ENCODE measurements at regions not wholly inside any gene's neighbourhood (a gene's known extent, or its start where the extent isn't known, plus 50 kb on each side); places are given as distances from the start of the nearest gene placed in this dataset.

DNA sequence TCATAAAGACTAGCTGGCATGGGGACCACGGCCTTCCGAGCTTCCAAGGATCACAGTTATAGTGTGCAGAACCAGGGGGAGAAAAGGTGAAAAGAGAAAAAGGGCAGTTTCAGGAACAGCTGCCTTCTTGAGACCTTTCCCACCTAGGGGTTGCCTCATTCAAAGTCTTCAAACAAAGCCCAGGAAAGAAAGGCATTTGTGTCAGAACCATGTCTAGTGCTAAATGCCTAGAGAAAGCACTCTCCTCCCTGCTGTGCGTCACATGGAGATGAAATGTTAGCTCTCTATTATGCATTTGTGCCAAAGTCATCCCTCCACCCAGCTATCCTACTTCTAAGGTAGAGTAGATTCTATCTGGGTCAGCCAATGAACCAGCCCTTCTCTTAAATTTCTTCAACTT, 1037.3 kb upstream of the WWC1 start:
- TF ChIP-seq, protein P1, sequence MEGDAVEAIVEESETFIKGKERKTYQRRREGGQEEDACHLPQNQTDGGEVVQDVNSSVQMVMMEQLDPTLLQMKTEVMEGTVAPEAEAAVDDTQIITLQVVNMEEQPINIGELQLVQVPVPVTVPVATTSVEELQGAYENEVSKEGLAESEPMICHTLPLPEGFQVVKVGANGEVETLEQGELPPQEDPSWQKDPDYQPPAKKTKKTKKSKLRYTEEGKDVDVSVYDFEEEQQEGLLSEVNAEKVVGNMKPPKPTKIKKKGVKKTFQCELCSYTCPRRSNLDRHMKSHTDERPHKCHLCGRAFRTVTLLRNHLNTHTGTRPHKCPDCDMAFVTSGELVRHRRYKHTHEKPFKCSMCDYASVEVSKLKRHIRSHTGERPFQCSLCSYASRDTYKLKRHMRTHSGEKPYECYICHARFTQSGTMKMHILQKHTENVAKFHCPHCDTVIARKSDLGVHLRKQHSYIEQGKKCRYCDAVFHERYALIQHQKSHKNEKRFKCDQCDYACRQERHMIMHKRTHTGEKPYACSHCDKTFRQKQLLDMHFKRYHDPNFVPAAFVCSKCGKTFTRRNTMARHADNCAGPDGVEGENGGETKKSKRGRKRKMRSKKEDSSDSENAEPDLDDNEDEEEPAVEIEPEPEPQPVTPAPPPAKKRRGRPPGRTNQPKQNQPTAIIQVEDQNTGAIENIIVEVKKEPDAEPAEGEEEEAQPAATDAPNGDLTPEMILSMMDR (IDR thresholded peaks at IDR 0.05; ENCODE audit: insufficient read depth, low read length, severe bottlenecking), result no peak
- no peaks in the 10 kb centered on the region for H3K36me3 ChIP-seq (ENCODE audit: control insufficient read depth, insufficient read depth, low read length)
- H3K4me3 ChIP-seq (ENCODE audit: low read depth, low read length), result no peak overlapping the region
- no peaks in the 10 kb centered on the region for H3K27me3 ChIP-seq (ENCODE audit: control insufficient read depth, insufficient read depth, low read length)
- no peak for DNase-seq (ENCODE audit: low read depth)
- no peak for FAIRE-seq

DNA sequence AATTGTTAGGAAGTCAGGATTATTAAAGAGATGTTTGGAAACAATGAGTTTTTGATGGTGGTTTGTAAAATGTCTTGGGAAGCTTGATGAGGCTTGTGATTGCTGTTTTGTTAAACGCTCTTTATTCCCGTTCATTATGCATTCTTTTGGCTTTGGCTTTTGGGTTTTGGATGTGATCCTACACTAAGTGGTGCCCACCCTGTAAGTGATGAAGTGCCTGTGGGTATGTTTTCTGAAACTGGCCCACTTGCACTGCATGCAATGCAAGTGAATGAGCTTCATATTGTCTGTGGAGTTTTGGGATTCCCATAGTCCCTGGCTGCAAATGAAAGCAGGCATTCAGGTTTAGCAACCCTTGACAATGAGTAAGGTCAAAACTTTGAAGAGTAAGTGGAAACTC, 1035.5 kb upstream of the WWC1 start:
- Histone ChIP-seq H3K27me3 (ENCODE audit: control insufficient read depth, insufficient read depth, low read length) (no peaks in the 10 kb centered on the region), H3K4me3 (ENCODE audit: low read depth, low read length) (no peak overlapping the region), H3K36me3 (ENCODE audit: control insufficient read depth, insufficient read depth, low read length) (no peaks in the 10 kb centered on the region)
- FAIRE-seq (no peak), DNase-seq (ENCODE audit: low read depth) (no peak)
- TF ChIP-seq, protein P1 (IDR thresholded peaks at IDR 0.05; ENCODE audit: insufficient read depth, low read length, severe bottlenecking), result no peak

DNA sequence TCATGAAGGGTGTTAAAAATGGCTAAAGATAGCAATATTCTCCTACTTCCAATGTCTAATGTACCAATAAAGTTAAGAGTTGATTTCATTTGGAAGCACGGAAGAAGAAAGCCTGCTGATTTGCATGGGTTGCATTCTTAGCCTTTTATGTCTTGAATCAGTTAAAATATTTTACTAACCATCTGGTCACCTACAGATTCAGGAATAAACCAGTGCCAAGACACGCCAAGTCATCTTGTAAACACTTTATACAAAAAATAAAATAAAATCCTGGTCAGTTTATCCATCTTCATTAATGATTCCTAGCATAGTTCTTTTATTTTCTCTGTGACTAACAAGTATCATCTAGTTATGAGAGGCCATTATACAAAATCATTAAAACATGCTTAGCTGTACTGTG, 1031.6 kb upstream of the WWC1 start:
- no peak for FAIRE-seq
- Histone ChIP-seq H3K36me3 (ENCODE audit: control insufficient read depth, insufficient read depth, low read length) (no peaks in the 10 kb centered on the region), H3K4me3 (ENCODE audit: low read depth, low read length) (no peak overlapping the region), H3K27me3 (ENCODE audit: control insufficient read depth, insufficient read depth, low read length) (no peaks in the 10 kb centered on the region)
- DNase-seq (ENCODE audit: low read depth), result no peak
- TF ChIP-seq, protein P1 (IDR thresholded peaks at IDR 0.05; ENCODE audit: insufficient read depth, low read length, severe bottlenecking), result no peak

DNA sequence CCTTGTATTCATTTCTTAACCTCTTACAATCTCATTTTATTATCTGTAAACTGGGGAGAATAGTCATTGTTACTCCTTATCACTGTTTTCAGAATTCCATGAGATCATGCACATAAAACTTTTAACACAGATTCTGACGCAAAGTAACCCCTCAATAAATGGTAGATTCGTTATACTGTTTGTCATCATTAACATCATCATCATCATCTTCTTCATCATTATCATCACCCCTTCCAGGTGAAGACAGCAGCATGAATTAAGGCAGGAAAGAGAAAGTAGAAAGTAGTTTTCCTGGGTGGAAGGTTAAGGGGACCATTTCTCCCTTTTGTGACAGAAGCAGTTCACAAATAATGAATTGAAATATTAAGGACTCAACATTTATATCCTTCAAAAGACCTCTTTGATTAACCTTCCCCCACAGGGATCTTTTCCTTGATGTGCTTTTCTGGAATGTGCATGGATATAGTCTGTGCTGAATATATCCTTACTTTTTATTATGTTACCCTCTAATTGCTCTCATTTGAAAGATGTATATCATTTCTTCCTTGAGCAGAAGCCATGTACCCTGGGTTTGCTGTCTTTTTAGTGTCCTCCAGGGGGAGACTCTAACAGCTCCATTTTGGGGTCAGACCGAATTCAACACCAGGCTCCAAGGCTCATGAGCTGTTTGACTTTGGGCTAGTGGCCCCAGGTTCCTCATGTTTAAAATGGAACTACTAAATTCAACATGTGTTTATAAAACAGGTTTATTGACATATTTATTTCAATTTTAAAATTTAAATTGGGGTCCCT, 1029.9 kb upstream of the WWC1 start:
- FAIRE-seq (no peak), DNase-seq (ENCODE audit: low read depth) (no peak)
- TF ChIP-seq, protein P1 (IDR thresholded peaks at IDR 0.05; ENCODE audit: insufficient read depth, low read length, severe bottlenecking), result no peak

DNA sequence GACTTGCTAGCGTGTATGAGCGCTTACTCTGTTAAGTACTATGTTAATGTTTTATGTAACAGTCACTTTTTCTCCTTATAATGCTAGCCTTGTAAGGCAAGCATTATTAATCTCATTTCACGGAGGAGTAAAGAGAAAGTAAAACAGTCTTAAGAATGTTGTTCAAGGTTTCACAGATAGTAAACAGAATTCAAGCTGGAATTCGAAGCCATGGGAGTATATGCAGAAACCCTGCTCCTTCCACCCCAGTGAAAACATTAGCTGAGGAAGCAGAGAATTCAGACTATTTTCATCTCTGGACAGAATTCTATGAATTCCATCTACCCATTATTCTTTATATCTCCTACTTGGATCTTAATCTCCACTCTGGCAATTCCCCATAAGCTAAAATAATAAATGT, 1028.3 kb upstream of the WWC1 start:
- Histone ChIP-seq H3K4me3 (ENCODE audit: low read depth, low read length) (no peak overlapping the region), H3K36me3 (ENCODE audit: control insufficient read depth, insufficient read depth, low read length) (no peaks in the 10 kb centered on the region), H3K27me3 (ENCODE audit: control insufficient read depth, insufficient read depth, low read length) (no peaks in the 10 kb centered on the region)
- TF ChIP-seq, protein P1 (IDR thresholded peaks at IDR 0.05; ENCODE audit: insufficient read depth, low read length, severe bottlenecking), result no peak
- FAIRE-seq (no peak), DNase-seq (ENCODE audit: low read depth) (no peak)

More for the DNA sequence above, 1029.9 kb upstream of the WWC1 start:
- H3K36me3 ChIP-seq (ENCODE audit: control insufficient read depth, insufficient read depth, low read length), result no peaks in the 10 kb centered on the region
- no peaks in the 10 kb centered on the region for H3K27me3 ChIP-seq (ENCODE audit: control insufficient read depth, insufficient read depth, low read length)
- no peak overlapping the region for H3K4me3 ChIP-seq (ENCODE audit: low read depth, low read length)

DNA sequence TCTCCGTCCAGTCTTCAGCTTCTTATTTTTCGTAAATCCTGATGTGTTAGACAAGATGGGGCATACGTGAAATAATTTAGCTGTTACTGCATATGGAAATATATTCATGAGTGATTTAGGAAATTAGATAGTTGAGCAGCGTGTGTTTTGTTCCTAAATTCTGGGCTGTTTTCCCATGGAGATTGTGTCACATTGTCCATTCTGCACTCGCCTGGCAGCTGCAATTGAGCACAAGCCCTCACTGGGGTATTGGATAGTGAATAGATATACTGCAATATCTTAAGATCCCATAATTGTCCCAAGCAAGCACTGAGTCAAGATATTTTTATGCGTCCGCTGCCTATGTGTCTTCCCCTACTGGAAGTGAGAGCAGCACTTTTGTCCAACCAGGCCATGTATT, 1027.1 kb upstream of the WWC1 start:
- FAIRE-seq, result no peak
- no peak for DNase-seq (ENCODE audit: low read depth)
- no peaks in the 10 kb centered on the region for H3K36me3 ChIP-seq (ENCODE audit: control insufficient read depth, insufficient read depth, low read length)
- no peak overlapping the region for H3K4me3 ChIP-seq (ENCODE audit: low read depth, low read length)
- TF ChIP-seq, protein P1 (IDR thresholded peaks at IDR 0.05; ENCODE audit: insufficient read depth, low read length, severe bottlenecking), result no peak
- no peaks in the 10 kb centered on the region for H3K27me3 ChIP-seq (ENCODE audit: control insufficient read depth, insufficient read depth, low read length)

Measured in bronchial epithelial cell (primary cell).